ENCODE measurements at regions not wholly inside any gene's neighbourhood (a gene's known extent, or its start where the extent isn't known, plus 50 kb on each side); places are given as distances from the start of the nearest gene placed in this dataset.

- intact Hi-C loops (cut with DNase I), result no loop called here
- no peak overlapping the region for H3K4me3 ChIP-seq
- H3K27ac ChIP-seq, result no peak overlapping the region
- H3K4me1 ChIP-seq, result no peaks in the 10 kb centered on the region
- H3K36me3 ChIP-seq, result no peaks in the 10 kb centered on the region
- H3K27me3 ChIP-seq, result no peaks in the 10 kb centered on the region
- TF ChIP-seq CTCF (IDR thresholded peaks at IDR 0.05), result no peak
- no peaks in the 10 kb centered on the region for H3K9me3 ChIP-seq
- no peak for DNase-seq (ENCODE audit: low spot score in 2 of 2)
Observed at GRCh38 chr1:91591175-91591974, 90.7 kb downstream of the CDC7 start.

GRCh38 chr1:91592716-91593477 is 92.2 kb downstream of the CDC7 start:
- DNase-seq (ENCODE audit: low spot score in 2 of 2), result no peak
- no peak overlapping the region for H3K4me3 ChIP-seq
- H3K27ac ChIP-seq, result no peak overlapping the region
- H3K36me3 ChIP-seq, result no peaks in the 10 kb centered on the region
- no peaks in the 10 kb centered on the region for H3K9me3 ChIP-seq
- TF ChIP-seq CTCF (IDR thresholded peaks at IDR 0.05), result no peak
- intact Hi-C loops (cut with DNase I), result no loop called here
- no peaks in the 10 kb centered on the region for H3K4me1 ChIP-seq
- no peaks in the 10 kb centered on the region for H3K27me3 ChIP-seq

GRCh38 chr1:91594383-91595055 is 93.9 kb downstream of the CDC7 start:
- Histone ChIP-seq H3K27ac (no peak overlapping the region), H3K4me1 (no peaks in the 10 kb centered on the region)

GRCh38 chr1:91596474-91596873 is 95.8 kb downstream of the CDC7 start:
- TF ChIP-seq CTCF (IDR thresholded peaks at IDR 0.05), result no peak
- no peaks in the 10 kb centered on the region for H3K27me3 ChIP-seq
- H3K36me3 ChIP-seq, result no peaks in the 10 kb centered on the region
- H3K27ac ChIP-seq, result no peak overlapping the region
- DNase-seq (ENCODE audit: low spot score in 2 of 2), result no peak
- H3K4me3 ChIP-seq, result no peak overlapping the region
- intact Hi-C loops (cut with DNase I), result no loop called here
- no peaks in the 10 kb centered on the region for H3K9me3 ChIP-seq
- H3K4me1 ChIP-seq, result no peaks in the 10 kb centered on the region

More at GRCh38 chr1:91594383-91595055, 93.9 kb downstream of the CDC7 start:
- TF ChIP-seq CTCF (IDR thresholded peaks at IDR 0.05), result no peak
- no peak overlapping the region for H3K4me3 ChIP-seq
- DNase-seq (ENCODE audit: low spot score in 2 of 2), result no peak
- intact Hi-C loops (cut with DNase I), result no loop called here
- no peaks in the 10 kb centered on the region for H3K9me3 ChIP-seq
- no peaks in the 10 kb centered on the region for H3K27me3 ChIP-seq
- H3K36me3 ChIP-seq, result no peaks in the 10 kb centered on the region

GRCh38 chr1:91597215-91597614 is 96.6 kb downstream of the CDC7 start:
- intact Hi-C loops (cut with DNase I), result no loop called here
- DNase-seq (ENCODE audit: low spot score in 2 of 2), result no peak

More at GRCh38 chr1:91597215-91597614, 96.6 kb downstream of the CDC7 start:
- no peak overlapping the region for H3K4me3 ChIP-seq
- no peak overlapping the region for H3K27ac ChIP-seq
- no peaks in the 10 kb centered on the region for H3K4me1 ChIP-seq
- H3K9me3 ChIP-seq, result no peaks in the 10 kb centered on the region
- no peaks in the 10 kb centered on the region for H3K27me3 ChIP-seq
- TF ChIP-seq CTCF (IDR thresholded peaks at IDR 0.05), result no peak
- no peaks in the 10 kb centered on the region for H3K36me3 ChIP-seq

All from ascending aorta (tissue), 2 donors.